HAP-1 (cell line): ENCODE measurements at regions not wholly inside any gene's neighbourhood (a gene's known extent, or its start where the extent isn't known, plus 50 kb on each side); places are given as distances from the start of the nearest gene placed in this dataset.

ENCODE experiments used
- DNase-seq, 2 experiments: peaks; one replicate each; pipeline ENCODE4 v3.0.0-alpha.2; 2016 to 2020; ENCODE audit warnings: low spot score in 2 of 2
- H3K27me3 ChIP-seq: fragments of 250-450 bp; sonication (Bioruptor Pico); 2 replicates; pipeline ENCODE4 v1.5.1; 2020; ENCODE audit warnings: low read depth, mild to moderate bottlenecking, moderate library complexity
- H3K36me3 ChIP-seq: fragments of 250-450 bp; sonication (Bioruptor Pico); replicated peaks from 2 replicates; pipeline ENCODE4 v1.5.1; 2020; ENCODE audit warnings: mild to moderate bottlenecking
- H3K4me1 ChIP-seq: fragments of 250-450 bp; sonication (Bioruptor Pico); 2 replicates; pipeline ENCODE4 v1.5.1; 2020; ENCODE audit warnings: mild to moderate bottlenecking
- H3K4me3 ChIP-seq: fragments of 250-450 bp; sonication (Bioruptor Pico); 2 replicates; pipeline ENCODE4 v1.5.1; 2020; ENCODE audit warnings: mild to moderate bottlenecking, moderate library complexity
- H3K9me3 ChIP-seq: fragments of 250-450 bp; sonication (Bioruptor Pico); 2 replicates; pipeline ENCODE4 v1.5.1; 2020; ENCODE audit warnings: mild to moderate bottlenecking, moderate library complexity
- in situ Hi-C: fragments of 300-500 bp; cut with MboI; formaldehyde crosslinking; loops from 3 replicates; pipeline ENCODE4 v1.14.3; 2020; ENCODE audit warnings: low sequenced_read_pairs, inconsistent platforms, mixed read lengths

DNA sequence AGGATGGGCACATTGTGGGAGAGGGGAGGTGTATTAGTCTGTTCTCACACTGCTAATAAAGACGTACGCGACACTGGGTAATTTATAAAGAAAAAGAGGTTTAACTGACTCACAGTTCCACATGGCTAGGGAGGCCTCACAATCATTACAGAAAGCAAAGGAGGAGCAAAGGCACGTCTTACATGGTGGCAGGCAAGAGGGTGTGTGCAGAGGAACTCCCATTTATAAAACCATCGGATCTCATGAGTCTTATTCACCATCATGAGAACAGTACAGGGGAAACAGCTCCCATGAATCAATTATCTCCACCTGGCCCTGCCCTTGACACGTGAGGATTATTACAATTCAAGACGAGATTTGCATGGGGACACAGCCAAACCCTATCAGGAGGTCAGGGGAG is 266.7 kb downstream of the HAUS1 start:
- Histone ChIP-seq H3K4me3 (no peak overlapping the region), H3K36me3 (no peaks in the 10 kb centered on the region), H3K9me3 (no peaks in the 10 kb centered on the region), H3K4me1 (no peaks in the 10 kb centered on the region), H3K27me3 (no peaks in the 10 kb centered on the region)
- no peak for DNase-seq
- in situ Hi-C loops: no loop called here

DNA sequence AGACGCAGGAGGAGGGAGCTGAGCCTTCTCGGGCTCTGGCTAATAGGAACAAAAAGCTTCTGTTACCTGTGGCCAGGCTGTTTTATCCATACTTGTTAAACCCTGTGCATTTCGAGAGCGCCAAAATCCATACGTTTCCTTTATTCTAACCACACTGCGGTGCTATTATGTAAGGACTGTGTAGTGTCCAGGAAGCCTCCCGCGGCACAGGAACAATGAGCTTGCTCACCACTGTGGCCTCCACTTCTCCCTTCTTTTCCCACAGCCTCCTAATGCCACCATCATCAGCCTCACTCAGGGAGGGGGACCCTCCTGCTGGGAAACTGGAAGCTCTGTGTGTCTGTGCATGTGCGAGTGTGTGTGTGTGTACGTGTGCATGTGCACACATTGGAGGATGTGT is 268.5 kb downstream of the HAUS1 start:
- Histone ChIP-seq H3K36me3 (no peaks in the 10 kb centered on the region), H3K4me1 (no peaks in the 10 kb centered on the region), H3K27me3 (no peaks in the 10 kb centered on the region), H3K4me3 (no peak overlapping the region), H3K9me3 (no peaks in the 10 kb centered on the region)
- DNase-seq: no peak
- in situ Hi-C loops: no loop called here

DNA sequence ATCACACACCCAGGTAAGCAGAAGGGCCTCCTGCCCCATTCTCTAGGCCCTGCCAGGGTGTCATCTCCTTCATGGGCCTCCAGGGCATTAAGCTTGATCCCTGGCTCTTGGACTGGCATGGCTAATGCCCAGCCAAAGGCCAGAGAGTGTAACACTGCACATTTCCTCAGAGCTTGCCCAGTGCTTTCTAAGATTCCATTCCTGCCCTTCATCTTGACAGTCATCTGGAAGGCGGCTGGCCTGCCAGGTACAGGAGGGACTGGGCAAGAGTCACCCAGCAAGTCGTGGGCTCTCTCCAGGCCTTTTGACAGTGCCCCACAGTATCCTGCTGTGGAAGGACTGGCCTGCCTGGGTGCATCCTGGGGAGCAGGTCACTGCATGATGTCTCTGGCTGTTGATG is 268.9 kb downstream of the HAUS1 start:
- no peaks in the 10 kb centered on the region for H3K9me3 ChIP-seq
- no peak for DNase-seq
- in situ Hi-C loops: no loop called here
- no peak overlapping the region for H3K4me3 ChIP-seq
- H3K36me3 ChIP-seq: no peaks in the 10 kb centered on the region
- no peaks in the 10 kb centered on the region for H3K27me3 ChIP-seq
- H3K4me1 ChIP-seq: no peaks in the 10 kb centered on the region

DNA sequence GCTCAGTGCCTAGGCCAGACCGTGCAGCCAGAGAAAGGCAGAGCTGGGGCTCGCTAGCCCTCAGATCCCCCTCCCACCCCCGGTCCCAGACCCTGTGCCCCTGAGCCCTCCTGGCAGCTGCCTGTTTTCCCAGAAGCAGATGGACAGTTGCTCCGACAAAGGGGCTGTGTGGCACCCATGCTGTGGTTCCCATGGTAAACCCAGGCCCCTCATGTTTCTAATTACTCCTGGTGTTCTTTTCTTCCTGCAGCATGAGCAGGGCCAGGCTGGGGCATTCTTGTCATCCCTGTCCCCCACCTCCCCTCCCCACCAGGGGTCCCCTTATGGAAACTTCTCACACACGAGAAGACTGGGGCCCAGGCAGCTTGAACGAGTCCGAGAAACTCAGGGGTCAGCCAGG is 269.6 kb downstream of the HAUS1 start:
- H3K27me3 ChIP-seq: no peaks in the 10 kb centered on the region
- no peak for DNase-seq
- H3K4me1 ChIP-seq: no peaks in the 10 kb centered on the region
- no peaks in the 10 kb centered on the region for H3K36me3 ChIP-seq
- no peak overlapping the region for H3K4me3 ChIP-seq
- in situ Hi-C loops: no loop called here
- H3K9me3 ChIP-seq: no peaks in the 10 kb centered on the region

DNA sequence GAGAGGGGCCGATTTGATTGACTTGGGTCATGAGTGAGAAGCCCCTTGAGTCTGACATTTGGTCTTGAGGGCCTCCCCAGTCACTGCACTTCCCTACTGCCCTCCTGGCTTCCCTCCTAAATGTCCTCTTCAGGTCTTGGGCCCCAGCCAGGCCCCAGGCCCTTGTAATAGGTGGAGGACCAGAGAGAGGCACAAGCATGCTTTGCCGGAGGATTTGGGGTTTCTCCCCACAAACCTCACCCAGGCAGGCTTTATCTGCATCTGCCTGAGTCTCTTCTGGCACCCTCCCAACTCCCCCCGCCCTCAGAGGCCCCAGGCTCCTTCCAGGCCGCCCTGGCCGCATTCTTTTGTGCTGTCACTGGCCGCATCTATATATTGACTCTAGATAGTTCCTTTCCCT is 270.7 kb downstream of the HAUS1 start:
- Histone ChIP-seq H3K4me3 (no peak overlapping the region), H3K36me3 (no peaks in the 10 kb centered on the region), H3K27me3 (no peaks in the 10 kb centered on the region), H3K9me3 (no peaks in the 10 kb centered on the region), H3K4me1 (no peaks in the 10 kb centered on the region)
- in situ Hi-C loops: no loop called here
- peak in 1 of 2 experiments; percentile 32 for DNase-seq

DNA sequence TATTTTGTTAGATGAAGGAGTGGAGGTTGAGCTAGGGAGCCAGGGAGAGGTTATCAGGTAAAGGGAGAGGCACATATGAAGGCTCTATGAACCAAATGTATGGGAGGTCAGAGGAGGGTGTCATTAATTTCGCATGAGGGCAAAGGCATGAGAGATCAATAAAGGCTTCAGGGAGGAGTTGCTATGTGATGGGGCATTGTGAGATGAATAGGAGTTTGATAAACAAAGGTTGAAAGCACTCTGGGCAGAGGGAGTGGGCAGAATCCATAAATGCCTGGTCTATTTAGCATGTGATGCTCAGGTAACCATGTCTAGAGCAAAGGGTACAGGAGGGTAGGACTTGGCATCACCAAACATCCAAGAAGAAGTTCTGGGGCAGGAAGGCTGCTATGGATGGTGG is 273.4 kb downstream of the HAUS1 start:
- in situ Hi-C loops: no loop called here
- DNase-seq: no peak

DNA sequence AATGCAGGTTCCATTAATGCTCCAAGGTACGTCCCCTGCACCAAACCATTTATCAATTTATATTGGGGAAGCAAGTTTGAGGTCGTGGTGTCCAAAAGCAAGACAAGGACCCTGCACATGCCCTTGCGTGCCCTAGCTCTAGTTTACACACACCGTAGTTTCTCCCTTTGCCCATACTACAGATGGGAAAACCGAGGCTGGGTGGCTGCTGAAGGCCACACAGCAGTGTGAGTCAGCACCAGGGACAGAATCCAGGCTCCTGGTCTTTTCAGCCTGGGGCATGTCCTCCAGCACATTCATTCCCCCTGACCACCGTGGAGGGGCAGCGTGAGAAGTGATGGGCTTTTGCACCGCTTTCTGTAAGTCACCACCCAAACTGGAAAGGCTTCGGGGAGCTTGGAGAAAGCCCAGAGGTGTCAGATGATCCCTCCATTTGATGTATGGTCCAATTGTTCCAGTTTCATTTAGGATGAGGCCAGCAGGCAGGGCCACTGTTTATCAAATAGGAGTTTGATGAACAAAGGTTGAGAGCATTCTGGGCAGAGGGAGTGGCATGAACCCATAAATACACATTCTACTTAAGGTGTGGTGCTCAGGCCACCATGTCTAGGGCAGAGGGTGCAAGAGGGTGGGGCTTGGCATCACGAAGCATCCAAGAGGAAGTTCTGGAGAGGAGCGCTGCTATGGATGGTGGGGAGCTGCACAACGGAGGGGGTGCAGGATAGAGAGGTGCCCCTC is 274.1 kb downstream of the HAUS1 start:
- DNase-seq: no peak
- no peaks in the 10 kb centered on the region for H3K36me3 ChIP-seq
- H3K9me3 ChIP-seq: no peaks in the 10 kb centered on the region
- no peaks in the 10 kb centered on the region for H3K27me3 ChIP-seq
- no peaks in the 10 kb centered on the region for H3K4me1 ChIP-seq
- in situ Hi-C loops: no loop called here
- H3K4me3 ChIP-seq: no peak overlapping the region

More for the DNA sequence above, 273.4 kb downstream of the HAUS1 start:
- Histone ChIP-seq H3K36me3 (no peaks in the 10 kb centered on the region), H3K9me3 (no peaks in the 10 kb centered on the region), H3K4me3 (no peak overlapping the region), H3K4me1 (no peaks in the 10 kb centered on the region), H3K27me3 (no peaks in the 10 kb centered on the region)

DNA sequence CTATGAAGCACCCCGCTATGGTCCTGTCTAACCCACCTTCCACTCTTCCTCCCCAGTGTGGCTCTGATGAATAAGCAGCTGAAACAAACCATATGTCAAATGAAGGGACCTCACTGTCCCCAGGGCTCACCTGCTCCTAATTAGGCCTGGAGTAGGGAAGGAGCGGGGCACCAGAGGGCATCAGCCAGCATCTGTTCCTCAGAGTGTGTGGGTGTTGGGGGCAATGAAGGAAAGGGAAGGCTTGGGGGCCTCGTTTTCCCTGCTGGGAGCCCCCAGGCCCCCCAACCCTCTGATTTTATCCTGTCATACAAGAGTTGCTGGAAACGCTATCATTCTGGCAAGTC is 274.7 kb downstream of the HAUS1 start:
- Histone ChIP-seq H3K9me3 (no peaks in the 10 kb centered on the region), H3K36me3 (no peaks in the 10 kb centered on the region), H3K4me1 (no peaks in the 10 kb centered on the region), H3K4me3 (no peak overlapping the region), H3K27me3 (no peaks in the 10 kb centered on the region)
- in situ Hi-C loops: no loop called here
- DNase-seq: no peak

DNA sequence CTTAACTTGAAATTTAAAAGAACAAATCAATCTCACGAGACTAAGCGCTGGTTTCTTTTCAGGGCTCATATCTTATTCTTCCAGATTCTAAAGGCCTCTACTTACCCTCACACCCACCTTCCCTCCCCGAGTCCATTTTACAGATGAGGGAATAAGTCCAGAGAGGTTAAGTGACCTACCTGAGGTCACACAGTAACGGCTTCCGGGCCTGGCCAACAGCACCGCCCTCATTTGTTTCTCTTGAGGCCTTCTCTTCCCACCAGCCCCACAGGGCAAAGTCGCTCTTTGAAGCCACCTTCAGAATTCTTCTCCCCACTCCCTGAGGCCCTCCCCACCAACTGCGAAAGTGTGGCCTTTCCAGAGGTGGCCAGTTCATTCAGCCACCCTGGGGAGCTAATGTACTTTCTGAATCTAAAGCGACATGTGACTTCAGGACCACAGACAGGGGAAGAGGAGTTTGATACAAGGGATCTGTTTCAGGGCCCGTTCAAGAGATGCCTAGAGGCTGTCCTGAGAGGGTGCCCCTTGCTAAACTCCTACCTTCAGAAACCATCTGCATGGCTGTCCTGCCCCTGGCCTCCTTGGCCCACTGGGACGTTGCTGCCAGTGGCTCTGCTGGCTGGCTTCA is 275.3 kb downstream of the HAUS1 start:
- Histone ChIP-seq H3K27me3 (no peaks in the 10 kb centered on the region), H3K9me3 (no peaks in the 10 kb centered on the region), H3K4me1 (no peaks in the 10 kb centered on the region), H3K36me3 (no peaks in the 10 kb centered on the region), H3K4me3 (no peak overlapping the region)
- DNase-seq: no peak
- in situ Hi-C loops: no loop called here

DNA sequence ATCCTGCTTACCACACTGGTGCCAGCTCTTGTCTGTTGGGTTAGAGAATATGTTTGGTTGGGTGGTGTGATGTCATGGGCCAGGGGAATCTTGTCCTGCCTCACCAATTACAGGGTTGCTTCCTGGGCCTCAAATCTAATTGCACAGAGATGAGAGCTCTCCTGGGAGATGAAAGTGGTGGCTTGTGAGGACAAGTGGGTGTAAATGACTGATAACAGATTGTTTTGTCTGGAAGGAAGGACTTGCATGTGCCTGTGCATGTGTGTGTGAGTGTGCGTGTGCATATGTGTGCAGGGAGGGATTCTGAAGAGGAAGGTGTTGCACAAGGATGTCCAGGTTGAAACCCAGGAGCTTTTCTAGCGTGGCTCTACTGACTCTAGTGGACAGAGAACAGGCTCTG is 271.9 kb downstream of the LOXHD1 start:
- Histone ChIP-seq H3K9me3 (no peaks in the 10 kb centered on the region), H3K4me3 (no peak overlapping the region), H3K27me3 (no peaks in the 10 kb centered on the region), H3K36me3 (no peaks in the 10 kb centered on the region), H3K4me1 (no peaks in the 10 kb centered on the region)
- in situ Hi-C loops: no loop called here
- no peak for DNase-seq

DNA sequence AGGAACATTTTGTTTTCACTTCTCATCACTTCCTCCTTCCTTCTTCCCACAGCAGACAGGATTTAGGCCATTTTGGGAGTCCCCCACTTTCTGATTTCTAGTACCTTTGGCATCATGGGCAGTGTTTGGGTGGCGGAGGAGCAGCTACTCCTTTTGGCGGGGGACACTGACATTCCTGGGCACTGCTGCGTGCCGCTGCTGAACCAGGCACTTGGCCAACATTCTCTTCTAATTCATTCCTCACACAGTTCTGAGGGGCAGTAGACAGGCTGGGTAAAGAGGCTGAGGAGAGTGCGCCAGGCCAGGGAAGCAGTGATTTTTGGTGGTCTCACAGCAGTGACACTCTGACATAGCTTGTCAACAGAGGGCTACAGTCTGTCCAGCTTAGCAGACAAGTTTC is 270.2 kb downstream of the LOXHD1 start:
- H3K4me1 ChIP-seq: no peaks in the 10 kb centered on the region
- in situ Hi-C loops: no loop called here
- H3K9me3 ChIP-seq: no peaks in the 10 kb centered on the region
- DNase-seq: no peak
- no peaks in the 10 kb centered on the region for H3K36me3 ChIP-seq
- no peaks in the 10 kb centered on the region for H3K27me3 ChIP-seq
- no peak overlapping the region for H3K4me3 ChIP-seq

DNA sequence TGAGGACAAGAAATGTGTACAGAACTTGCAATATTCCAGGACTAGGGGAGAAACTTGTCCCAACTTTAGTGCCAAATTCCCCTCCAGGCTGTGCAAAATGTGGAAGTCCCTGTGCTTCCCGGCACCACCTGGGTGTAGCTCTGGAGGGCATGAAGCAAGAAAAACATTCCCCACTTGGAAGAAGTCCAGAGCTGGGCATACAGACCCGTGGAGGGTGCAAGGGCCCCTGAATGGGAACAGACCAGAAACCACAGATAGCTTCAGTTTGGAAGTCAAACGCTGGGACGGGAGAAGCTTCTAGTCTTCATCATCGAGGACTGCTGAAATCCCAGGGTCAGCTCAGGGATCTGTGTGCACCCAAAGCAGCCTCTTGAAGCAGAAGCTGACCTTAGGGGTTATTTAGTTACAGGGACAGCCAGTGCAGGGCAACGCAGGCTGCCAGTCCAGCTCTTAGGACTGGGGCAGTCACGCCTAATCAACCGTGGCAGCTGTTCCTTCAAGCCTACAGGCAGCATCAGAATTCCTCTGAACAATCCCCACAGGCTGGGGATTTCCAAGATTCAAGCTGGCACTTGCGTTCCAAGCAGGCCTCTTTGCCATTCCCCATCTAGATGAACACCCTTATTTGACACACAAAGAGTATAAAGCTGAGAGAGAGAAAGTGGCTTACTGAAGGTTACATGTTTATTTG is 269.4 kb downstream of the LOXHD1 start:
- in situ Hi-C loops: no loop called here
- no peak for DNase-seq
- Histone ChIP-seq H3K36me3 (no peaks in the 10 kb centered on the region), H3K27me3 (no peaks in the 10 kb centered on the region), H3K9me3 (no peaks in the 10 kb centered on the region), H3K4me3 (no peak overlapping the region), H3K4me1 (no peaks in the 10 kb centered on the region)

DNA sequence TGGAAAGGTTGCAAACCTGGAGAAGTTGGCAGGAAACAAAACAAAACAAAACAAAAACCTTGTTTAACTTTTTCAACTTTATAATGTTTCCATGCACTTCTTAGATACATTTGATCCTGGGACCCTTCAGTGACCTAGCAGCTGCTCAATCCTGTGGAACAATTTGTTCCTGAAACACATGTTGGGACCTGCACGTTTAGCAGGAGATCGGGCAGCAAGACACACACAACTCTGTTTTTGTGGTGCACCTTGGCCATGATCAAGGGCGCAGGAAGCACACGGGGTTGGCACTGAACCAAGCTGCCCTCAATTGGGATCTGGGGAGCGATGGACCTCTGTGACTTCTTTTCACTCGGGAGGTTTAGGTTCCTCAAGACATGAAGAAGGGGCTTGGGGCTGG is 268.7 kb downstream of the LOXHD1 start:
- Histone ChIP-seq H3K9me3 (no peaks in the 10 kb centered on the region), H3K27me3 (no peaks in the 10 kb centered on the region), H3K4me3 (no peak overlapping the region), H3K36me3 (no peaks in the 10 kb centered on the region), H3K4me1 (no peaks in the 10 kb centered on the region)
- in situ Hi-C loops: no loop called here
- no peak for DNase-seq

DNA sequence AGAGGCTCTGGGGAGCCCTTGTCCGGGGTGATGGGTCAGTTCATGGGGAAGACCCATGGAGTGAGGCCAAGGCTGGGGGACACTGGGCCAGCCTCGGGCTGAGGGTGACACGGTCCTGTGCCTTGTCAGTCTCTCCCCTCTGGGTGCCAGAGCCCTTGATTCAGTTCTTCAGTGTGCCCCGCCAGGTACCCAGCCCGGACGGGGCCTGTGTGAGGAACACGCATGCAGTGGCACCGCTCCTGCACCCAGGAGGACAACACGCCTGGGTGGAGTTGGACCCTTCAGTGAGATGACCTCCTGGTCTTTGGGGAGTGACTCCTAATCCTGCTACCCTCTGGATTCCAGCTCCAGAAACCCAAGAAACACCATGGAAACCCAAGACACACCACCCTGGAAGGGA is 264.4 kb downstream of the LOXHD1 start:
- in situ Hi-C loops: no loop called here
- no peaks in the 10 kb centered on the region for H3K36me3 ChIP-seq
- no peak for DNase-seq
- H3K27me3 ChIP-seq: no peaks in the 10 kb centered on the region
- no peak overlapping the region for H3K4me3 ChIP-seq
- H3K9me3 ChIP-seq: no peaks in the 10 kb centered on the region
- no peaks in the 10 kb centered on the region for H3K4me1 ChIP-seq
